GM23248 (cell line): ENCODE measurements at regions not wholly inside any gene's neighbourhood (a gene's known extent, or its start where the extent isn't known, plus 50 kb on each side); places are given as distances from the start of the nearest gene placed in this dataset.

ENCODE experiments used
- DNase-seq: peaks from one replicate; pipeline ENCODE4 v3.0.0-alpha.2; 2015
- H2AFZ ChIP-seq: fragments of 200-600 bp; sonication (generic); 2 replicates; pipeline ENCODE4 v1.6.1; 2016; ENCODE audit warnings: antibody characterized with exemption
- H3F3A ChIP-seq: fragments of 200-600 bp; sonication (generic); 2 replicates; pipeline ENCODE4 v1.6.1; 2016; ENCODE audit warnings: mild to moderate bottlenecking, antibody characterized with exemption, mixed run types; ENCODE audit not compliant: insufficient read depth
- H3K27ac ChIP-seq: fragments of 200-600 bp; sonication (generic); 2 replicates; pipeline ENCODE4 v1.5.1; 2016; ENCODE audit warnings: mild to moderate bottlenecking
- H3K27me3 ChIP-seq: fragments of 200-600 bp; sonication (generic); replicated peaks from 2 replicates; pipeline ENCODE4 v1.6.1; 2016; ENCODE audit warnings: mild to moderate bottlenecking; ENCODE audit not compliant: insufficient read depth
- H3K36me3 ChIP-seq: fragments of 200-600 bp; sonication (generic); 2 replicates; pipeline ENCODE4 v1.6.1; 2016; ENCODE audit warnings: low read depth, mild to moderate bottlenecking
- H3K4me1 ChIP-seq: fragments of 200-600 bp; sonication (generic); 2 replicates; pipeline ENCODE4 v1.6.1; 2016; ENCODE audit warnings: mild to moderate bottlenecking; ENCODE audit not compliant: insufficient read depth
- H3K4me2 ChIP-seq: fragments of 200-600 bp; sonication (generic); one replicate; pipeline ENCODE4 v1.6.1; 2016; ENCODE audit warnings: mild to moderate bottlenecking; ENCODE audit not compliant: unreplicated experiment
- H3K4me3 ChIP-seq: fragments of 200-600 bp; sonication (generic); 2 replicates; pipeline ENCODE4 v1.5.1; 2016; ENCODE audit warnings: mild to moderate bottlenecking
- H3K79me2 ChIP-seq: fragments of 200-600 bp; sonication (generic); 2 replicates; pipeline ENCODE4 v1.6.1; 2016; ENCODE audit warnings: mild to moderate bottlenecking; ENCODE audit not compliant: insufficient read depth
- H3K9ac ChIP-seq: fragments of 200-600 bp; sonication (generic); 2 replicates; pipeline ENCODE4 v1.6.1; 2016; ENCODE audit warnings: mild to moderate bottlenecking
- H3K9me2 ChIP-seq: fragments of 200-600 bp; sonication (generic); 2 replicates; pipeline ENCODE4 v1.6.1; 2016; ENCODE audit warnings: mixed run types, mild to moderate bottlenecking, moderate library complexity; ENCODE audit not compliant: insufficient read depth
- H3K9me3 ChIP-seq: fragments of 200-600 bp; sonication (generic); one replicate; pipeline ENCODE4 v1.6.1; 2017; ENCODE audit warnings: low read depth
- H4K20me1 ChIP-seq: fragments of 200-600 bp; sonication (generic); 2 replicates; pipeline ENCODE4 v1.6.0; 2016; ENCODE audit not compliant: insufficient read depth
- EZH2 ChIP-seq: fragments of 200-600 bp; sonication (generic); IDR thresholded peaks from 2 replicates; pipeline ENCODE4 v1.6.1; 2018; ENCODE audit warnings: antibody characterized with exemption, mild to moderate bottlenecking; ENCODE audit not compliant: insufficient read depth, poor library complexity, severe bottlenecking
- EZH2phosphoT487 ChIP-seq: fragments of 200-600 bp; sonication (generic); IDR thresholded peaks from 2 replicates; pipeline ENCODE4 v1.6.1; 2018; ENCODE audit warnings: antibody characterized with exemption, moderate library complexity, mild to moderate bottlenecking, low read depth; ENCODE audit not compliant: insufficient read depth
- WGBS, 2 experiments: methylation state at CpG; one replicate each; pipeline ENCODE4 v1.1.6; 2015 to 2017; ENCODE audit warnings: low lambda C conversion rate in 2 of 2, low coverage in 1 of 2; ENCODE audit errors: missing lambda C conversion rate in 2 of 2; 5-methylcytosine and 5-hydroxymethylcytosine counted together
- in situ Hi-C: fragments of 300-500 bp; cut with MboI; formaldehyde crosslinking; loops from 2 replicates; pipeline ENCODE4 v1.15.0; 2020

- H3K27ac ChIP-seq: no peak overlapping the region
- TF ChIP-seq EZH2 (no peak), EZH2phosphoT487 (no peak)
- no peaks in the 10 kb centered on the region for H3K9me2 ChIP-seq
- no peak overlapping the region for H3K4me2 ChIP-seq
- no peaks in the 10 kb centered on the region for H3K79me2 ChIP-seq
- H3K4me3 ChIP-seq: no peak overlapping the region
- peaks cover 4% of the 10 kb centered on the region for H3K9me3 ChIP-seq
- H3F3A ChIP-seq: no peaks in the 10 kb centered on the region
- H2AFZ ChIP-seq: no peak overlapping the region
- no peaks in the 10 kb centered on the region for H4K20me1 ChIP-seq
- H3K4me1 ChIP-seq: no peaks in the 10 kb centered on the region
- H3K9ac ChIP-seq: no peak overlapping the region
- H3K36me3 ChIP-seq: no peaks in the 10 kb centered on the region
- in situ Hi-C loops: no loop called here
- no peaks in the 10 kb centered on the region for H3K27me3 ChIP-seq
- no peak for DNase-seq
These were observed 346.6 kb downstream of the CBLN2 start for GRCh38 chr18:72197591-72197990.

GRCh38 chr18:72194072-72194471, 350.1 kb downstream of the CBLN2 start:
- H3K9me2 ChIP-seq: no peaks in the 10 kb centered on the region
- no peaks in the 10 kb centered on the region for H3K79me2 ChIP-seq
- no peak overlapping the region for H3K4me3 ChIP-seq
- H3K36me3 ChIP-seq: no peaks in the 10 kb centered on the region
- H3K27ac ChIP-seq: no peak overlapping the region
- TF ChIP-seq EZH2 (no peak), EZH2phosphoT487 (no peak)
- WGBS, 2 experiments: 8 to 10% methylated on average over 6 of the region's 6 CpGs
- peaks cover 4% of the 10 kb centered on the region for H3K9me3 ChIP-seq
- no peak overlapping the region for H3K9ac ChIP-seq
- in situ Hi-C loops: no loop called here
- no peak for DNase-seq
- no peak overlapping the region for H2AFZ ChIP-seq
- no peaks in the 10 kb centered on the region for H4K20me1 ChIP-seq
- H3K4me2 ChIP-seq: no peak overlapping the region
- H3K4me1 ChIP-seq: no peaks in the 10 kb centered on the region
- no peaks in the 10 kb centered on the region for H3K27me3 ChIP-seq
- no peaks in the 10 kb centered on the region for H3F3A ChIP-seq

- in situ Hi-C loops: no loop called here
- Histone ChIP-seq H3K9ac (no peak overlapping the region), H3K27me3 (no peaks in the 10 kb centered on the region), H3F3A (no peaks in the 10 kb centered on the region), H3K36me3 (no peaks in the 10 kb centered on the region), H4K20me1 (no peaks in the 10 kb centered on the region), H3K9me3 (no peaks in the 10 kb centered on the region), H3K9me2 (no peaks in the 10 kb centered on the region), H3K4me3 (no peak overlapping the region), H3K27ac (no peak overlapping the region), H3K4me2 (no peak overlapping the region), H3K4me1 (no peaks in the 10 kb centered on the region), H2AFZ (no peak overlapping the region), H3K79me2 (no peaks in the 10 kb centered on the region)
- no peak for TF ChIP-seq EZH2
- no peak for TF ChIP-seq EZH2phosphoT487
- 3 to 5% methylated on average over 2 of the region's 2 CpGs for WGBS, 2 experiments
- DNase-seq: no peak
These were observed 356.2 kb downstream of the CBLN2 start for GRCh38 chr18:72187956-72188355.

- no peak for TF ChIP-seq EZH2
- TF ChIP-seq EZH2phosphoT487: no peak
- no peak overlapping the region for H3K4me2 ChIP-seq
- H3K36me3 ChIP-seq: no peaks in the 10 kb centered on the region
- no peak overlapping the region for H3K4me3 ChIP-seq
- H3K79me2 ChIP-seq: no peaks in the 10 kb centered on the region
- no peaks in the 10 kb centered on the region for H3F3A ChIP-seq
- no peaks in the 10 kb centered on the region for H3K27me3 ChIP-seq
- H3K9ac ChIP-seq: no peak overlapping the region
- H3K9me2 ChIP-seq: no peaks in the 10 kb centered on the region
- WGBS, 2 experiments: 14 to 27% methylated on average over 4 of the region's 4 CpGs
- H3K9me3 ChIP-seq: no peaks in the 10 kb centered on the region
- H3K4me1 ChIP-seq: no peaks in the 10 kb centered on the region
- no peaks in the 10 kb centered on the region for H4K20me1 ChIP-seq
- in situ Hi-C loops: no loop called here
- no peak for DNase-seq
- H2AFZ ChIP-seq: no peak overlapping the region
- no peak overlapping the region for H3K27ac ChIP-seq
These were observed 362.8 kb downstream of the CBLN2 start for GRCh38 chr18:72181241-72181764.

- DNase-seq: no peak
- no peaks in the 10 kb centered on the region for H3K9me2 ChIP-seq
- TF ChIP-seq EZH2: no peak
- TF ChIP-seq EZH2phosphoT487: no peak
- H3F3A ChIP-seq: no peaks in the 10 kb centered on the region
- H3K4me2 ChIP-seq: no peak overlapping the region
- no peaks in the 10 kb centered on the region for H3K27me3 ChIP-seq
- no peaks in the 10 kb centered on the region for H3K9me3 ChIP-seq
- H3K36me3 ChIP-seq: no peaks in the 10 kb centered on the region
- H3K79me2 ChIP-seq: no peaks in the 10 kb centered on the region
- in situ Hi-C loops: no loop called here
- no peak overlapping the region for H3K9ac ChIP-seq
- no peaks in the 10 kb centered on the region for H4K20me1 ChIP-seq
- no peak overlapping the region for H3K4me3 ChIP-seq
- H3K27ac ChIP-seq: no peak overlapping the region
- no peaks in the 10 kb centered on the region for H3K4me1 ChIP-seq
- H2AFZ ChIP-seq: no peak overlapping the region
These were observed 363.5 kb downstream of the CBLN2 start for GRCh38 chr18:72180689-72181088.
